ENCODE measurements at regions not wholly inside any gene's neighbourhood (a gene's known extent, or its start where the extent isn't known, plus 50 kb on each side); places are given as distances from the start of the nearest gene placed in this dataset.
A peak's percentile ranks its signal among the peaks of the same experiment; 100 is the strongest.

DNA sequence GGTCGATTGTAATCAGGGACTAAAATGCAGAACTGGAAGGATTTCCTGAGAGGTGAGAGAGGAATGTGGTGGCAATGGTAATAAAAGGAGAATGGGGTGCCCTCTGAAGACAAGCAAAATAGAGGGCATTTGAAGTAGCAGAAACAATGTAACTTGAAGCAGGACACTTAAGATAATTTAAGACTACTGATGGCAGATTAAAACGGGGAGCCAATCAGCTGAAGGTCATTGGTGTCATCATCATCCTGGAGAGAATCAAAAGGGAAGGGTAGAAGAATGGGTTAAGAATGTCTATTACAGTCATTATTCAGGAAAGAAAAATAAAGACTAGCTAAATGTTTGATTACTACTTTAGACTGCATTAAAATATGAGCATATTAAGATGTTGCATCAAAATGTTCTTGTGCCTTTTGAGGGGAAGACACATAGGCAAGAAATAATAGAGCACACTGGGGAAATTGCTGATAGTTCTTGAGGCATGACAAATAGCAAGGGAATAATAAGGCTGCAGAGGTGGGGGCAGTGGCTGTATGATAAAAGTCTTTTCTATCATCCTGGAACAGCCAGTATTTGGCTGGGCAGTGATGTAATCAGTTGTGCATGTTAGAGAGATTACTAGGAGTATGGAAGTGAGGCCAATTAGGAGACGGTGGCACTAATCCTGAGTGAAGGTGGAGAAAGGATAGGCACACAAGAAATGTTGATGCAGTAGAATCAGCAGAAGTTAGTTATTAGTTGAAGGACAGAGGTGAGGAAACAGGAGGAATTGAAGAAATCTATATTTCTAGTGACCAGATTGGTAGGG lies 60.2 kb downstream of the CCDC71L start:
- ATAC-seq (no peak), DNase-seq (no peak)
- TF ChIP-seq POLR2A (IDR thresholded peaks at IDR 0.05), result no peak
- TF ChIP-seq, protein P1, sequence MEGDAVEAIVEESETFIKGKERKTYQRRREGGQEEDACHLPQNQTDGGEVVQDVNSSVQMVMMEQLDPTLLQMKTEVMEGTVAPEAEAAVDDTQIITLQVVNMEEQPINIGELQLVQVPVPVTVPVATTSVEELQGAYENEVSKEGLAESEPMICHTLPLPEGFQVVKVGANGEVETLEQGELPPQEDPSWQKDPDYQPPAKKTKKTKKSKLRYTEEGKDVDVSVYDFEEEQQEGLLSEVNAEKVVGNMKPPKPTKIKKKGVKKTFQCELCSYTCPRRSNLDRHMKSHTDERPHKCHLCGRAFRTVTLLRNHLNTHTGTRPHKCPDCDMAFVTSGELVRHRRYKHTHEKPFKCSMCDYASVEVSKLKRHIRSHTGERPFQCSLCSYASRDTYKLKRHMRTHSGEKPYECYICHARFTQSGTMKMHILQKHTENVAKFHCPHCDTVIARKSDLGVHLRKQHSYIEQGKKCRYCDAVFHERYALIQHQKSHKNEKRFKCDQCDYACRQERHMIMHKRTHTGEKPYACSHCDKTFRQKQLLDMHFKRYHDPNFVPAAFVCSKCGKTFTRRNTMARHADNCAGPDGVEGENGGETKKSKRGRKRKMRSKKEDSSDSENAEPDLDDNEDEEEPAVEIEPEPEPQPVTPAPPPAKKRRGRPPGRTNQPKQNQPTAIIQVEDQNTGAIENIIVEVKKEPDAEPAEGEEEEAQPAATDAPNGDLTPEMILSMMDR (IDR thresholded peaks at IDR 0.05), result no peak
- H3K27ac ChIP-seq, result no peak overlapping the region
- H3K9me3 ChIP-seq, result no peaks in the 10 kb centered on the region
- H3K27me3 ChIP-seq, result no peaks in the 10 kb centered on the region
- H3K4me1 ChIP-seq, result no peaks in the 10 kb centered on the region
- no peak overlapping the region for H3K4me3 ChIP-seq
- no peaks in the 10 kb centered on the region for H3K36me3 ChIP-seq
- 81% methylated on average over 3 of the region's 3 CpGs for WGBS (ENCODE audit: insufficient coverage, low coverage, low lambda C conversion rate, missing lambda C conversion rate)
- intact Hi-C loops (cut with DNase I), result no loop called here

DNA sequence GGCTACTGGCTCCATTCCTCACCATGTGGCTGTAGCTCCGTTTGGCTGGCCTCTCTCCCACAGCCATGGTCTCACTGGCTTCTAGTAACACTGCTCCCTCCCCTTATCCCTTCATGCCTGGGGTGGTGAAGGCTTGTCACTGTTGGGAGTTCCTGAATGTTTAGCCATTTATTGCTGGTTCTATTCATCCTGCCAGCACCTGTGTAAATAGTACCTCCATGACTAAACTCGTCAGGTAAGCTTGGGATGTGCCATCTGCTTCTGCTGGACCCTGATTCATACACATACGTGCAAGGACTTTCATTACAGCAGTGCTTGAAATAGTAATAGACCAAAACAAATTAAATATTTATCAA lies 61.6 kb downstream of the CCDC71L start:
- WGBS (ENCODE audit: insufficient coverage, low coverage, low lambda C conversion rate, missing lambda C conversion rate), result 54% methylated on average over 3 of the region's 3 CpGs
- TF ChIP-seq, protein P1 (IDR thresholded peaks at IDR 0.05), result no peak
- Histone ChIP-seq H3K9me3 (no peaks in the 10 kb centered on the region), H3K27me3 (no peaks in the 10 kb centered on the region), H3K27ac (no peak overlapping the region), H3K4me3 (no peak overlapping the region), H3K36me3 (no peaks in the 10 kb centered on the region), H3K4me1 (no peaks in the 10 kb centered on the region)
- DNase-seq (no peak), ATAC-seq (no peak)
- intact Hi-C loops (cut with DNase I), result no loop called here

DNA sequence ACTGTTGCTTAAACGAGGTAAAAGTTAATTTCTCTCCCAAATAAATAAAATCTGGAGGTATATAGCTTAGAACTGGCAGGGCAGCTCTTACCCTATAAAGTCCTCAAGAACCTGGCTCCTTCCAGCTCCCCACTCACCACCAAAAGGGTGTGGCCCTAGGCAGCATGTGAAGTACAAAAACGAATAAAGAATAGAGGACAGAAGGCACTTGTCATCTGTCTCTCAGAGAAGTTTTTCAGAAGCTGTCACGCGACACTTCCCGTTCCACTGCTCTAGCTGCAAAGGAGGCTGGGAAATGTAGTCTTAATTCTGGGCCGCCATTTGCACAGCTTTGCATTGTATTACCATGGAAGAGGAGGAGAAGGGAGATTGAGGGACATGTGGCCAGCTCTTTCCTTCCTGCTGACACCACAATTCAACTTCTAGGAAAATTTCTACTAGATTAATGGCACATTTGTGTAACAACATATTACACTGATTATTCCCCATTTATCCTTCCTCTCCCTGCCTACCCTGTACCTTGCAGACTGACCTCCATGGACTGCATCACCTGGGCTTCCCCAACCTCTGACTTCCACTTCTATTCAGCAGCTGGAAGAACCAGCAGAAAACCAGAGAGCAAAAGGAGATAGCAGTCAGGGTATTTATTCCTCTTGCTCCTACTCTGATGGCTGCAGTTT lies 62.2 kb downstream of the CCDC71L start:
- peak; percentile 98 to 99 (median 98) for ATAC-seq
- Histone ChIP-seq H3K9me3 (no peaks in the 10 kb centered on the region), H3K27me3 (no peaks in the 10 kb centered on the region), H3K4me3 (peak overlapping the region; percentile 12 to 55 (median 54)), H3K36me3 (no peaks in the 10 kb centered on the region), H3K27ac (peak overlapping the region in 2 of 3 donors; percentile 36 to 78), H3K4me1 (no peaks in the 10 kb centered on the region)
- peak; percentile 50 to 79 (median 70) for DNase-seq
- 2% methylated on average over 6 of the region's 6 CpGs for WGBS (ENCODE audit: insufficient coverage, low coverage, low lambda C conversion rate, missing lambda C conversion rate)
- intact Hi-C loops (cut with DNase I), result no loop called here
- TF ChIP-seq, protein P1 (IDR thresholded peaks at IDR 0.05), result no peak
- TF ChIP-seq POLR2A (IDR thresholded peaks at IDR 0.05), result peak; percentile 18

DNA sequence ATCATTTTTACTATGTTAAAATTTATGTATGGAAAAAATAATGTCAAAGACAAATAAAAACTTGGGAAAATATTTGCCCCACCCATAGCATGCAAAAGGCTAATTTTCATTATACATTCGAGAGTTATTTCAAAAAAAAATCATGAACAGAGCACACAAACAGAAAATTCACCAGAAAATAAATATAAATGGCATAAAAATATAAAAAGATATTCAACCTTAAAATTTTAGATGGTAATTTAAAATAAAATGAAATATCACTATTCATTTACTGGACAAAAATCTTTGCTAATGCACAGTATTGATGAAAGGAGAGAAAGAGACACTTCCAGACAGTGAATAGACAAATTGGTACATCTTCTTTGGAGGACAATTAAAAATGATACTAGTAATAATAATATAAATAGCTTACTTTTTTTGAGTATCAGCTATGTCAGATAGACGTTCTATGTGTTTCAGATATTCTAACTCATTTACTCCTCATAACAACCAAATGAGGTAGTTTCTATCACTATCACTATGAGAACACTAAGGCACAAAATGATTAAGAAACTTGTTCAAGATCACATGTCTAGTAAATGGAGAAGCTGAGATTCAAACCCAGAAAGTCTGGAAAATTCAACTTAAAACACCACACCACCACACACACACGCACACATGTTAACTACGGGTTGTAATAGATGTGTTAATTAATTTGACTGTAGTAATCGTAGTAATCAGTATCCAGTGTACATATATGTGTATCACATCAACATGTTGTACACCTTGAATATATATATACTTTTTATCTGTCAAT lies 63.0 kb downstream of the CCDC71L start:
- intact Hi-C loops (cut with DNase I), result no loop called here
- no peaks in the 10 kb centered on the region for H3K36me3 ChIP-seq
- TF ChIP-seq, protein P1 (IDR thresholded peaks at IDR 0.05), result no peak
- TF ChIP-seq POLR2A (IDR thresholded peaks at IDR 0.05), result no peak
- WGBS (ENCODE audit: insufficient coverage, low coverage, low lambda C conversion rate, missing lambda C conversion rate), result 78% methylated on average over 5 of the region's 5 CpGs
- DNase-seq (no peak), ATAC-seq (peak in 1 of 4 donors; percentile 19)
- peak overlapping the region; percentile 12 to 55 (median 54) for H3K4me3 ChIP-seq
- H3K4me1 ChIP-seq, result peaks cover 0 to under 1% (median 0%) of the 10 kb centered on the region in 4 donors
- no peaks in the 10 kb centered on the region for H3K9me3 ChIP-seq
- no peak overlapping the region for H3K27ac ChIP-seq
- H3K27me3 ChIP-seq, result no peaks in the 10 kb centered on the region
